Keratinocyte (primary cell): ENCODE measurements at regions not wholly inside any gene's neighbourhood (a gene's known extent, or its start where the extent isn't known, plus 50 kb on each side); places are given as distances from the start of the nearest gene placed in this dataset.

Source experiments
- DNase-seq: peaks from one replicate; pipeline ENCODE4 v3.0.0-alpha.2; 2011; ENCODE audit warnings: low read depth, missing footprints, low spot score
- FAIRE-seq: peaks from 2 replicates; lab custom pipeline; 2011; peaks lifted over from hg19 to GRCh38; lab: Jason Lieb, UNC
- H2AFZ ChIP-seq: 2 replicates; pipeline ENCODE4 v1.6.0; 2012; ENCODE audit warnings: low read length, control low read depth, inconsistent platforms; ENCODE audit not compliant: control insufficient read depth
- H3K27ac ChIP-seq: 2 replicates; pipeline ENCODE4 v1.5.1; 2011; ENCODE audit warnings: low read length; ENCODE audit not compliant: control insufficient read depth, insufficient read depth
- H3K27me3 ChIP-seq: 3 replicates; pipeline ENCODE4 v1.6.0; 2011; ENCODE audit warnings: low read length; ENCODE audit not compliant: control insufficient read depth, insufficient read depth; ENCODE audit errors: extremely low read depth
- H3K36me3 ChIP-seq, 2 experiments: 2 replicates in 1 of 2; 3 replicates in 1 of 2; pipeline ENCODE4 v1.5.1; 2011; ENCODE audit warnings: low read length in 2 of 2, mild to moderate bottlenecking in 1 of 2; ENCODE audit not compliant: control insufficient read depth in 2 of 2, insufficient read depth in 2 of 2; ENCODE audit errors: extremely low read depth in 1 of 2
- H3K4me1 ChIP-seq: 3 replicates; pipeline ENCODE4 v1.5.1; 2011; ENCODE audit warnings: low read length; ENCODE audit not compliant: control insufficient read depth, insufficient read depth; ENCODE audit errors: extremely low read depth
- H3K4me2 ChIP-seq: 3 replicates; pipeline ENCODE4 v1.6.0; 2011; ENCODE audit warnings: low read depth, low read length; ENCODE audit not compliant: control insufficient read depth, insufficient read depth; ENCODE audit errors: extremely low read depth
- H3K4me3 ChIP-seq, 3 experiments: fragments of 200-600 bp in 1 of 3; sonication (generic) in 1 of 3; 2 replicates in 2 of 3; 3 replicates in 1 of 3; pipeline ENCODE4 v1.5.1; 2011 to 2016; ENCODE audit warnings: low read length in 3 of 3, mild to moderate bottlenecking in 3 of 3, control low read depth in 2 of 3, inconsistent platforms in 1 of 3, low read depth in 1 of 3, mixed read lengths in 1 of 3, mixed run types in 1 of 3, moderate library complexity in 1 of 3; ENCODE audit not compliant: control insufficient read depth in 2 of 3, insufficient read depth in 2 of 3; ENCODE audit errors: extremely low read depth in 1 of 3
- H3K79me2 ChIP-seq: 2 replicates; pipeline ENCODE4 v1.6.0; 2012; ENCODE audit warnings: low read length; ENCODE audit not compliant: control insufficient read depth, insufficient read depth
- H3K9ac ChIP-seq: 3 replicates; pipeline ENCODE4 v1.6.0; 2011; ENCODE audit warnings: low read length; ENCODE audit not compliant: control insufficient read depth, insufficient read depth; ENCODE audit errors: extremely low read depth
- H3K9me1 ChIP-seq: 3 replicates; pipeline ENCODE4 v1.6.0; 2011; ENCODE audit warnings: low read length; ENCODE audit not compliant: control insufficient read depth, insufficient read depth; ENCODE audit errors: extremely low read depth
- H3K9me3 ChIP-seq: 2 replicates; pipeline ENCODE4 v1.5.1; 2012; ENCODE audit warnings: low read depth, low read length; ENCODE audit not compliant: control insufficient read depth
- H4K20me1 ChIP-seq: 3 replicates; pipeline ENCODE4 v1.6.0; 2011; ENCODE audit warnings: low read length; ENCODE audit not compliant: control insufficient read depth, insufficient read depth; ENCODE audit errors: extremely low read depth
- EZH2 ChIP-seq: IDR thresholded peaks from one replicate; pipeline ENCODE4 v1.6.1; 2012; ENCODE audit warnings: inconsistent platforms, mild to moderate bottlenecking, low read length, moderate library complexity
- dilution Hi-C: fragments of 300-500 bp; cut with MboI; formaldehyde crosslinking; loops from one replicate; pipeline ENCODE4 v1.7.0; 2020; ENCODE audit warnings: low sequenced_read_pairs; ENCODE audit not compliant: extremely low pct_ligation_motif_present
- TF ChIP-seq, protein P1 (sequence below), 3 experiments: IDR thresholded peaks in 1 of 3; conservative IDR thresholded peaks in 1 of 3; optimal IDR thresholded peaks in 1 of 3; 2 replicates in 2 of 3; 3 replicates in 1 of 3; pipeline versions ENCODE3 to v1.5.1; 2011; ENCODE audit warnings: low read length in 3 of 3, mild to moderate bottlenecking in 3 of 3, moderate library complexity in 2 of 3, control low read depth in 1 of 3, inconsistent platforms in 1 of 3; ENCODE audit not compliant: insufficient read depth in 2 of 3; ENCODE audit errors: extremely low read depth in 1 of 3

DNA sequence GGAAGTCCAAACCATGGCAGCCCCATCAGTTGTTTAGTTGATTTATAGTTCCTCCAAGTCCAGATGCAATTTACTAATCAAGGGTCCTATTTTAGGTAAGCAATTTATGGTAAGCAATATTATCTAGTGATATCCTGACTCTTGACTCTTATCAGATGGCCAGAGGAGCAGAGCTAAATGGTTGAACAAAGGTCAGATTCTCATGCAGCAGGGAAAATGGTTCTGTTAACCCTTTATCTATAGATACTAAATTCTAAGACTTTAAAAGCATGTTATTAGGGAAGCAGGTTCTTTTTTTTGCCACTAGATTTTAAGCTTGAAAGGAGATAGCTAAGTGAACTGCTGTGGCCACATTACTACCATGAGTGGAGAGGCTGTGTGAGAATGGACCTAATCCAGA lies 427.1 kb upstream of the FBXO33 start:
- TF ChIP-seq, protein P1, sequence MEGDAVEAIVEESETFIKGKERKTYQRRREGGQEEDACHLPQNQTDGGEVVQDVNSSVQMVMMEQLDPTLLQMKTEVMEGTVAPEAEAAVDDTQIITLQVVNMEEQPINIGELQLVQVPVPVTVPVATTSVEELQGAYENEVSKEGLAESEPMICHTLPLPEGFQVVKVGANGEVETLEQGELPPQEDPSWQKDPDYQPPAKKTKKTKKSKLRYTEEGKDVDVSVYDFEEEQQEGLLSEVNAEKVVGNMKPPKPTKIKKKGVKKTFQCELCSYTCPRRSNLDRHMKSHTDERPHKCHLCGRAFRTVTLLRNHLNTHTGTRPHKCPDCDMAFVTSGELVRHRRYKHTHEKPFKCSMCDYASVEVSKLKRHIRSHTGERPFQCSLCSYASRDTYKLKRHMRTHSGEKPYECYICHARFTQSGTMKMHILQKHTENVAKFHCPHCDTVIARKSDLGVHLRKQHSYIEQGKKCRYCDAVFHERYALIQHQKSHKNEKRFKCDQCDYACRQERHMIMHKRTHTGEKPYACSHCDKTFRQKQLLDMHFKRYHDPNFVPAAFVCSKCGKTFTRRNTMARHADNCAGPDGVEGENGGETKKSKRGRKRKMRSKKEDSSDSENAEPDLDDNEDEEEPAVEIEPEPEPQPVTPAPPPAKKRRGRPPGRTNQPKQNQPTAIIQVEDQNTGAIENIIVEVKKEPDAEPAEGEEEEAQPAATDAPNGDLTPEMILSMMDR (optimal IDR thresholded peaks at IDR 0.05 in 1 of 3, IDR thresholded peaks at IDR 0.05 in 1 of 3, conservative IDR thresholded peaks at IDR 0.05 in 1 of 3; ENCODE audit: extremely low read depth in 1 of 3, insufficient read depth in 2 of 3, low read length in 3 of 3): no peak
- TF ChIP-seq EZH2: no peak
- H3K4me1 ChIP-seq: no peaks in the 10 kb centered on the region
- H3K27ac ChIP-seq: no peak overlapping the region
- no peak overlapping the region for H3K9ac ChIP-seq
- no peak overlapping the region for H3K4me3 ChIP-seq
- H3K27me3 ChIP-seq: no peaks in the 10 kb centered on the region
- no peak overlapping the region for H3K4me2 ChIP-seq
- H2AFZ ChIP-seq: no peak overlapping the region
- no peaks in the 10 kb centered on the region for H3K9me1 ChIP-seq
- no peaks in the 10 kb centered on the region for H3K79me2 ChIP-seq
- H4K20me1 ChIP-seq: no peaks in the 10 kb centered on the region
- dilution Hi-C loops: no loop called here
- FAIRE-seq (no peak), DNase-seq (no peak)
- H3K36me3 ChIP-seq: no peaks in the 10 kb centered on the region
- H3K9me3 ChIP-seq: no peaks in the 10 kb centered on the region

DNA sequence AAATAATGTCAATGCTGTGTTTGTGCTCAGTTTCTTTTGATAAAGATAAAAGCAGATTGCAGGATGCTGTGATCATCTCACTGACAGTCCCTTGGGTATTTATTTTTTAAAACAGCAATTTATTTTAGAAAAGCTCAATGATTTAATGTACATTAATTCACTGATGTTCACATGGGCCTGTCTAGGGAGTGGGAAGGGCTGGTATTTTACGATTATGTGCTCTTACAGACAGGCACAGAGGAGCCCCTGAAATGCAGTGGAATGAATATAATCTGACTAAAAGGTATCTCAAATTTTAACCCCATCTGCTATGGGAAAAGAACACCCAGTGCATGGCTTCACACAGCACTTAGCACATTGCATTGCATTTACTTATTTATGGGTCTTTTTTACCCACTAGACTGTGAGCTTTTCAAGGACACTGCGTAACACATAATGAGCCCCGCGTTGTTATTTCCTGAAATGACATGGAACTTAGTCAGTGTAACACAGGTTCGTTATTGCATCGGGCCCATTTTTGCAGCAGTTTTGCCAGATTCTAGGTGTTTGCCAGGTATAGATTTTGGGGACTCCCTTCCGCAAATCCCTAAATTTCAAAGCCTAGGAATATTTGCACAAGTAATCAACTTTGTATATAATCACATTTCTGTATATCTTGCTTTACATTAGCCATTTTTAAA lies 425.3 kb upstream of the FBXO33 start:
- H3K4me3 ChIP-seq: no peak overlapping the region
- TF ChIP-seq, protein P1 (optimal IDR thresholded peaks at IDR 0.05 in 1 of 3, IDR thresholded peaks at IDR 0.05 in 1 of 3, conservative IDR thresholded peaks at IDR 0.05 in 1 of 3; ENCODE audit: extremely low read depth in 1 of 3, insufficient read depth in 2 of 3, low read length in 3 of 3): no peak
- no peak for TF ChIP-seq EZH2
- H3K4me2 ChIP-seq: no peak overlapping the region
- H3K4me1 ChIP-seq: no peaks in the 10 kb centered on the region
- no peaks in the 10 kb centered on the region for H4K20me1 ChIP-seq
- H3K9ac ChIP-seq: no peak overlapping the region
- no peaks in the 10 kb centered on the region for H3K79me2 ChIP-seq
- no peak overlapping the region for H2AFZ ChIP-seq
- no peaks in the 10 kb centered on the region for H3K9me3 ChIP-seq
- FAIRE-seq: no peak
- H3K36me3 ChIP-seq: no peaks in the 10 kb centered on the region
- no peak overlapping the region for H3K27ac ChIP-seq
- no peaks in the 10 kb centered on the region for H3K27me3 ChIP-seq
- dilution Hi-C loops: no loop called here
- H3K9me1 ChIP-seq: no peaks in the 10 kb centered on the region
- no peak for DNase-seq
